Psoas muscle (tissue), 7 donors: ENCODE measurements at regions not wholly inside any gene's neighbourhood (a gene's known extent, or its start where the extent isn't known, plus 50 kb on each side); places are given as distances from the start of the nearest gene placed in this dataset.
"Not testable (repeated sequence)": the region's sequence is repeated elsewhere in the genome, so short reads cannot be mapped to it uniquely, and the experiment has no call there.

ENCODE experiments used
- ATAC-seq, 4 donors: fragments of 200-7000 bp; cut with Tn5 transposase; one replicate each; pipeline ENCODE4 v1.9.1; 2020; ENCODE audit warnings: moderate library complexity in 3 of 4, mild to moderate bottlenecking in 2 of 4
- DNase-seq, 2 donors: peaks; one replicate each; pipeline ENCODE4 v3.0.0-alpha.2; 2020
- H3K27ac ChIP-seq: fragments of 200-600 bp; one replicate; pipeline ENCODE4 v1.8.0; 2022
- H3K27me3 ChIP-seq, 3 donors: fragments of 200-600 bp in 1 of 3; one replicate each; pipeline versions ENCODE4 v1.6.1 to v1.8.0; 2013 to 2022; ENCODE audit warnings: low read length in 2 of 3, mild to moderate bottlenecking in 2 of 3, moderate library complexity in 1 of 3; ENCODE audit not compliant: insufficient read depth in 3 of 3
- H3K36me3 ChIP-seq, 2 donors: fragments of 200-600 bp in 1 of 2; one replicate each; pipeline versions ENCODE4 v1.6.1 to v1.8.0; 2013 to 2022; ENCODE audit warnings: low read depth in 1 of 2, mild to moderate bottlenecking in 1 of 2, moderate library complexity in 1 of 2; ENCODE audit not compliant: insufficient read depth in 1 of 2
- H3K4me1 ChIP-seq: fragments of 200-600 bp; one replicate; pipeline ENCODE4 v1.8.0; 2022
- H3K4me3 ChIP-seq: fragments of 200-600 bp; one replicate; pipeline ENCODE4 v1.8.0; 2022; ENCODE audit warnings: mild to moderate bottlenecking
- H3K9me3 ChIP-seq: fragments of 200-600 bp; one replicate; pipeline ENCODE4 v1.8.0; 2022
- CTCF ChIP-seq: fragments of 200-600 bp; IDR thresholded peaks from one replicate; pipeline ENCODE4 v1.8.0; 2022; ENCODE audit warnings: antibody characterized with exemption
- WGBS, 3 donors: extraction: QIAGEN DNeasy Blood & Tissue Kit; methylation state at CpG; one replicate each; pipeline versions ENCODE4 v1.1.6 to v1.1.7; 2013; 5-methylcytosine and 5-hydroxymethylcytosine counted together
- intact Hi-C, 2 donors: fragments of 100-400 bp; cut with DNase I; formaldehyde crosslinking; loops; one replicate each; pipeline versions ENCODE4 v1.11.0 to v1.14.2; 2022
- donor health status: healthy with polysubstance abuse.
- donor health status: DM: no; HTN: no; CAD: no; lungs with moderate emphysema.
- donor health status: Bipolar disorder and iron deficiency.
- donor health status: healthy.
- donor health status: DM: yes; HTN: yes; CAD: no.
- donor health status: DM: no; HTN: no; CAD: no.
- donor health status: DM: yes; HTN: yes; CAD: no.

- no peak for DNase-seq
- no peak for ATAC-seq
- 68 to 88% (median 77%) methylated on average over 3 of the region's 3 CpGs for WGBS, 3 donors
- Histone ChIP-seq H3K4me3 (no peak overlapping the region), H3K9me3 (peaks cover 4% of the 10 kb centered on the region), H3K27ac (no peak overlapping the region), H3K27me3 (no peaks in the 10 kb centered on the region), H3K4me1 (no peaks in the 10 kb centered on the region), H3K36me3 (no peaks in the 10 kb centered on the region)
- intact Hi-C loops = no loop called here
- no peak for TF ChIP-seq CTCF
Observed at GRCh38 chr4:155040031-155040430, 168.4 kb upstream of the NPY2R start.

- Histone ChIP-seq H3K4me1 (no peaks in the 10 kb centered on the region), H3K27me3 (no peaks in the 10 kb centered on the region), H3K36me3 (no peaks in the 10 kb centered on the region), H3K27ac (no peak overlapping the region), H3K9me3 (peaks cover 4% of the 10 kb centered on the region), H3K4me3 (no peak overlapping the region)
- ATAC-seq (no peak), DNase-seq (no peak)
- WGBS, 3 donors = 59 to 73% (median 66%) methylated on average over 2 of the region's 2 CpGs
- no peak for TF ChIP-seq CTCF
- intact Hi-C loops = no loop called here
Observed at GRCh38 chr4:155042014-155042413, 166.4 kb upstream of the NPY2R start.

GRCh38 chr4:155044251-155044650 lies 164.2 kb upstream of the NPY2R start:
- intact Hi-C loops, ATAC-seq, H3K4me3 ChIP-seq, H3K4me1 ChIP-seq, H3K9me3 ChIP-seq, H3K36me3 ChIP-seq, H3K27me3 ChIP-seq, DNase-seq, H3K27ac ChIP-seq: not testable (repeated sequence)
- 95 to 96% (median 96%) methylated on average over 22 of the region's 22 CpGs for WGBS, 3 donors

GRCh38 chr4:155047755-155048154 lies 160.7 kb upstream of the NPY2R start:
- Histone ChIP-seq H3K9me3 (no peaks in the 10 kb centered on the region), H3K27me3 (no peaks in the 10 kb centered on the region), H3K27ac (no peak overlapping the region), H3K4me3 (no peak overlapping the region), H3K4me1 (no peaks in the 10 kb centered on the region), H3K36me3 (no peaks in the 10 kb centered on the region)
- no peak for DNase-seq
- WGBS, 3 donors = 65 to 73% (median 71%) methylated on average over 2 of the region's 2 CpGs
- intact Hi-C loops = no loop called here
- no peak for ATAC-seq
- no peak for TF ChIP-seq CTCF

- ATAC-seq, H3K27me3 ChIP-seq, intact Hi-C loops, H3K4me1 ChIP-seq, DNase-seq, H3K27ac ChIP-seq, H3K4me3 ChIP-seq, H3K9me3 ChIP-seq, H3K36me3 ChIP-seq: not testable (repeated sequence)
- 53 to 67% (median 57%) methylated on average over 1 of the region's 1 CpG for WGBS, 3 donors
Observed at GRCh38 chr4:155054042-155054441, 154.4 kb upstream of the NPY2R start.

- Histone ChIP-seq H3K27me3 (no peaks in the 10 kb centered on the region), H3K4me3 (no peak overlapping the region), H3K36me3 (no peaks in the 10 kb centered on the region), H3K4me1 (no peaks in the 10 kb centered on the region), H3K27ac (no peak overlapping the region), H3K9me3 (no peaks in the 10 kb centered on the region)
- TF ChIP-seq CTCF = no peak
- 84 to 87% (median 87%) methylated on average over 2 of the region's 2 CpGs for WGBS, 3 donors
- intact Hi-C loops = no loop called here
- no peak for ATAC-seq
- DNase-seq = no peak
Observed at GRCh38 chr4:155060419-155060818, 148.0 kb upstream of the NPY2R start.
